Activated CD8-positive, alpha-beta T cell treated with anti-CD3 and anti-CD28 coated beads for 36 hours (primary cell): ENCODE measurements at regions not wholly inside any gene's neighbourhood (a gene's known extent, or its start where the extent isn't known, plus 50 kb on each side); places are given as distances from the start of the nearest gene placed in this dataset.
A peak's percentile ranks its signal among the peaks of the same experiment; 100 is the strongest.

ENCODE experiments used
- ATAC-seq: fragments of 200-7000 bp; cut with Tn5 transposase; one replicate; pipeline ENCODE4 v1.10.0; 2021; ENCODE audit warnings: mild to moderate bottlenecking, moderate library complexity
- CTCF ChIA-PET: fragments of 350-600 bp; sonication (Branson Sonifier 250); formaldehyde crosslinking; loops from one replicate; lab custom pipeline; 2021; ENCODE audit warnings: antibody characterized with exemption; lab: Charles Lee
- POLR2A ChIA-PET: fragments of 350-600 bp; sonication (Branson Sonifier 250); formaldehyde crosslinking; loops from one replicate; lab custom pipeline; 2021; ENCODE audit warnings: antibody characterized with exemption; lab: Charles Lee
- DNase-seq: peaks from one replicate; pipeline ENCODE4 v3.0.0-alpha.2; 2020
- H3K27ac Mint-ChIP-seq: one replicate; pipeline ENCODE4 v1.8.0; 2021; ENCODE audit warnings: mild to moderate bottlenecking, mixed read lengths
- H3K27me3 Mint-ChIP-seq: one replicate; pipeline ENCODE4 v1.8.0; 2021; ENCODE audit warnings: mixed read lengths
- H3K36me3 Mint-ChIP-seq: one replicate; pipeline ENCODE4 v1.8.0; 2021; ENCODE audit warnings: low read depth, mixed read lengths
- H3K4me1 Mint-ChIP-seq: one replicate; pipeline ENCODE4 v1.8.0; 2021; ENCODE audit warnings: low read depth, mixed read lengths
- H3K4me3 Mint-ChIP-seq: one replicate; pipeline ENCODE4 v1.8.0; 2021; ENCODE audit warnings: mild to moderate bottlenecking, moderate library complexity, mixed read lengths
- H3K9me3 Mint-ChIP-seq: one replicate; pipeline ENCODE4 v1.8.0; 2021; ENCODE audit warnings: mixed read lengths
- intact Hi-C: fragments of 100-400 bp; cut with micrococcal nuclease; formaldehyde crosslinking; loops from one replicate; pipeline ENCODE4 v1.10.0; 2022
- TF ChIP-seq, protein P1 (sequence below): fragments of 200-600 bp; IDR thresholded peaks from one replicate; pipeline ENCODE4 v1.8.0; 2022; ENCODE audit warnings: antibody characterized with exemption, mild to moderate bottlenecking

DNA sequence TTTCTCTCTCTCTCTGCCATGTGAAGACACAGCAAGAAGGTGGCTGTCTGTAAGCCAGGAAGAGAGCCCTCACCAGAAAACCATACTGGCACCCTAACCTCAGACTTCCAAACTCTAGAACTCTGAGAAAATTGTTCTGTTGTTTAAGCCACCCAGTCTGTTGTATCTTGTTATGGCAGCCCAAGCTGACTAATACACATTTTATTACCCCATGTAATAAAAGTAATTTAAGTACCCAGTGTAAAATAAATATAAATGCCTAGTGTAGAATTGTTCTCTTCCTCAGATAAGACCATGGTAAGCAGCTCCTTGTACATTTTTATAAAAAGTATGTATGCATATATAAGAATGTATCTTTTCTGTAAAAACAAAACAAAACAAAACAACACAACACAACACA, 119.7 kb downstream of the DTL start:
- intact Hi-C loops = no loop called here
- DNase-seq (no peak), ATAC-seq (no peak)
- ChIA-PET CTCF (no interaction called here), POLR2A (no interaction called here)
- TF ChIP-seq, protein P1, sequence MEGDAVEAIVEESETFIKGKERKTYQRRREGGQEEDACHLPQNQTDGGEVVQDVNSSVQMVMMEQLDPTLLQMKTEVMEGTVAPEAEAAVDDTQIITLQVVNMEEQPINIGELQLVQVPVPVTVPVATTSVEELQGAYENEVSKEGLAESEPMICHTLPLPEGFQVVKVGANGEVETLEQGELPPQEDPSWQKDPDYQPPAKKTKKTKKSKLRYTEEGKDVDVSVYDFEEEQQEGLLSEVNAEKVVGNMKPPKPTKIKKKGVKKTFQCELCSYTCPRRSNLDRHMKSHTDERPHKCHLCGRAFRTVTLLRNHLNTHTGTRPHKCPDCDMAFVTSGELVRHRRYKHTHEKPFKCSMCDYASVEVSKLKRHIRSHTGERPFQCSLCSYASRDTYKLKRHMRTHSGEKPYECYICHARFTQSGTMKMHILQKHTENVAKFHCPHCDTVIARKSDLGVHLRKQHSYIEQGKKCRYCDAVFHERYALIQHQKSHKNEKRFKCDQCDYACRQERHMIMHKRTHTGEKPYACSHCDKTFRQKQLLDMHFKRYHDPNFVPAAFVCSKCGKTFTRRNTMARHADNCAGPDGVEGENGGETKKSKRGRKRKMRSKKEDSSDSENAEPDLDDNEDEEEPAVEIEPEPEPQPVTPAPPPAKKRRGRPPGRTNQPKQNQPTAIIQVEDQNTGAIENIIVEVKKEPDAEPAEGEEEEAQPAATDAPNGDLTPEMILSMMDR = no peak
- H3K4me1 Mint-ChIP-seq = peaks cover 8% of the 10 kb centered on the region
- no peaks in the 10 kb centered on the region for H3K36me3 Mint-ChIP-seq
- no peaks in the 10 kb centered on the region for H3K27me3 Mint-ChIP-seq
- no peaks in the 10 kb centered on the region for H3K9me3 Mint-ChIP-seq
- no peak overlapping the region for H3K4me3 Mint-ChIP-seq
- H3K27ac Mint-ChIP-seq = no peak overlapping the region

DNA sequence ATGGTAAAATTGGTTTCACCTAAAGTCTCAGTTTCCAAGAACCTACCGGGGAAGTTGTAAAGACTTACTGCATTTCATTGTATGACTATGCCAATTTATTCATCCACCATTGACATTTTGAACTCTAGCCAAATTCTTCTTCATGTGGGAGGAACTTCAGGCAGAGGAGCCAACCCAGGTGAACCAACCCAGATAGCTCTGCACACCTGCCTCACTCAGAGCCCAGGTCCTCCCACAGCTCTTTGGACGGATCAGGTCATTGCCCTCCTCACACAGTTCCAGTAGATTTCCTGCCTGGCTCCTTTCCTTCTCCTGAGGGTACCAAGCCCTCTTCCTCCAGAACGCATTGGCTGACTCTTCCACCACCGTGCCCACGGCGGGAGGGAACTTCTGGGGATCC, 121.7 kb downstream of the DTL start:
- CTCF ChIA-PET = interaction anchor here (1.0 kb wide), 1 partner anchor 123 kb away, joined by 3 read pairs; no protein-coding TSS in a partner anchor
- TF ChIP-seq, protein P1 = no peak
- intact Hi-C loops = no loop called here

GRCh38 chr1:212158912-212159796, 123.6 kb downstream of the DTL start:
- H3K4me1 Mint-ChIP-seq = peaks cover 29% of the 10 kb centered on the region
- ATAC-seq (peak; percentile 54), DNase-seq (peak; percentile 28)
- ChIA-PET CTCF (interaction anchor here (0.6 to 1.2 kb wide), 2 partner anchors 100 to 125 kb away, joined by 3 read pairs; no protein-coding TSS in a partner anchor), POLR2A (no interaction called here)
- H3K4me3 Mint-ChIP-seq = no peak overlapping the region
- H3K27me3 Mint-ChIP-seq = no peaks in the 10 kb centered on the region
- intact Hi-C loops = no loop called here
- TF ChIP-seq, protein P1 = no peak
- no peaks in the 10 kb centered on the region for H3K36me3 Mint-ChIP-seq
- H3K27ac Mint-ChIP-seq = no peak overlapping the region
- H3K9me3 Mint-ChIP-seq = no peaks in the 10 kb centered on the region

More for the DNA sequence above, 121.7 kb downstream of the DTL start:
- H3K27me3 Mint-ChIP-seq = no peaks in the 10 kb centered on the region
- DNase-seq = no peak
- H3K27ac Mint-ChIP-seq = no peak overlapping the region
- H3K4me3 Mint-ChIP-seq = no peak overlapping the region
- H3K36me3 Mint-ChIP-seq = no peaks in the 10 kb centered on the region
- H3K9me3 Mint-ChIP-seq = no peaks in the 10 kb centered on the region
- peaks cover 21% of the 10 kb centered on the region for H3K4me1 Mint-ChIP-seq
- POLR2A ChIA-PET = no interaction called here
- ATAC-seq = no peak

GRCh38 chr1:212161231-212161781, 123.9 kb upstream of the PPP2R5A start:
- Mint-ChIP-seq H3K27me3 (no peaks in the 10 kb centered on the region), H3K4me3 (no peak overlapping the region), H3K36me3 (no peaks in the 10 kb centered on the region), H3K27ac (no peak overlapping the region), H3K9me3 (no peaks in the 10 kb centered on the region), H3K4me1 (peaks cover 29% of the 10 kb centered on the region)
- ATAC-seq (peak; percentile 52), DNase-seq (no peak)
- CTCF ChIA-PET = interaction anchor here (1.2 kb wide), 1 partner anchor 9 kb away, joined by 4 read pairs; no protein-coding TSS in a partner anchor
- TF ChIP-seq, protein P1 = no peak
- POLR2A ChIA-PET = interaction anchor here (1.0 to 1.2 kb wide), 2 partner anchors 14 to 125 kb away, joined by 3 read pairs; no protein-coding TSS in a partner anchor
- intact Hi-C loops = no loop called here
